ENCODE measurements at regions not wholly inside any gene's neighbourhood (a gene's known extent, or its start where the extent isn't known, plus 50 kb on each side); places are given as distances from the start of the nearest gene placed in this dataset.

- TF ChIP-seq CTCF (IDR thresholded peaks at IDR 0.05) (no peak), FOXP1 (CRISPR knock-in tag; IDR thresholded peaks at IDR 0.05; ENCODE audit: borderline replicate concordance) (no peak), CREB1 (CRISPR knock-in tag; IDR thresholded peaks at IDR 0.05) (no peak), E2F4 (CRISPR knock-in tag; IDR thresholded peaks at IDR 0.05; ENCODE audit: borderline replicate concordance, low read depth) (no peak), ERG (CRISPR knock-in tag; IDR thresholded peaks at IDR 0.05) (no peak), TCF7 (CRISPR knock-in tag; IDR thresholded peaks at IDR 0.05; ENCODE audit: low read depth) (no peak), ATF3 (CRISPR knock-in tag; conservative IDR thresholded peaks at IDR 0.05) (no peak)
Measured at GRCh38 chr3:20240154-20240883, 54.3 kb upstream of the SGO1 start.
